PFSK-1 (cell line): ENCODE measurements at regions not wholly inside any gene's neighbourhood (a gene's known extent, or its start where the extent isn't known, plus 50 kb on each side); places are given as distances from the start of the nearest gene placed in this dataset.

Experiments used
- POLR2AphosphoS5 ChIP-seq: IDR thresholded peaks from 2 replicates; pipeline ENCODE4 v1.6.1; 2012; ENCODE audit warnings: low read depth, mild to moderate bottlenecking, control low read depth, low read length, moderate library complexity
- REST ChIP-seq, 2 experiments: IDR thresholded peaks; 2 replicates each; pipeline versions ENCODE4 v1.6.1 to v1.8.0; 2011 to 2012; ENCODE audit warnings: low read depth in 2 of 2, low read length in 2 of 2, control low read depth in 1 of 2, inconsistent platforms in 1 of 2, mild to moderate bottlenecking in 1 of 2, moderate library complexity in 1 of 2; ENCODE audit not compliant: insufficient read depth in 1 of 2
- SIN3A ChIP-seq: IDR thresholded peaks from 2 replicates; pipeline ENCODE4 v1.6.1; 2012; ENCODE audit warnings: mild to moderate bottlenecking, low read length, moderate library complexity, borderline replicate concordance; ENCODE audit not compliant: insufficient read depth
- TAF1 ChIP-seq: IDR thresholded peaks from 2 replicates; pipeline ENCODE4 v1.6.1; 2012; ENCODE audit warnings: low read length, control low read depth, borderline replicate concordance; ENCODE audit not compliant: insufficient read depth

- TF ChIP-seq TAF1 (no peak), REST (IDR thresholded peaks at IDR 0.05; ENCODE audit: insufficient read depth in 1 of 2, low read depth in 2 of 2, low read length in 2 of 2) (no peak), POLR2AphosphoS5 (no peak), SIN3A (no peak)
These were observed 318.9 kb upstream of the HS6ST1 start for GRCh38 chr2:128637481-128638155.
